Stomach smooth muscle (tissue), 2 donors: ENCODE measurements at regions not wholly inside any gene's neighbourhood (a gene's known extent, or its start where the extent isn't known, plus 50 kb on each side); places are given as distances from the start of the nearest gene placed in this dataset.

ENCODE experiments used
- H3K27ac ChIP-seq: one replicate; pipeline ENCODE4 v1.7.0; 2013; ENCODE audit warnings: mild to moderate bottlenecking, low read length, inconsistent platforms
- H3K27me3 ChIP-seq, 2 donors: one replicate each; pipeline ENCODE4 v1.7.0; 2013; ENCODE audit warnings: low read length in 2 of 2; ENCODE audit not compliant: insufficient read depth in 2 of 2, control insufficient read depth in 1 of 2
- H3K36me3 ChIP-seq, 2 donors: one replicate each; pipeline ENCODE4 v1.7.0; 2013; ENCODE audit warnings: low read length in 2 of 2; ENCODE audit not compliant: control insufficient read depth in 2 of 2, insufficient read depth in 2 of 2
- H3K4me1 ChIP-seq: one replicate; pipeline ENCODE4 v1.7.0; 2013; ENCODE audit warnings: low read length; ENCODE audit not compliant: control insufficient read depth, insufficient read depth
- H3K4me3 ChIP-seq, 2 donors: one replicate each; pipeline ENCODE4 v1.7.0; 2013; ENCODE audit warnings: low read length in 2 of 2
- H3K9ac ChIP-seq, 2 donors: one replicate each; pipeline ENCODE4 v1.7.0; 2013; ENCODE audit warnings: low read length in 2 of 2, mild to moderate bottlenecking in 1 of 2
- H3K9me3 ChIP-seq, 2 donors: one replicate each; pipeline ENCODE4 v1.7.0; 2013; ENCODE audit warnings: low read length in 2 of 2; ENCODE audit not compliant: control insufficient read depth in 2 of 2
- donor health status: healthy.
- donor health status: Pancreatic carcinoma.

DNA sequence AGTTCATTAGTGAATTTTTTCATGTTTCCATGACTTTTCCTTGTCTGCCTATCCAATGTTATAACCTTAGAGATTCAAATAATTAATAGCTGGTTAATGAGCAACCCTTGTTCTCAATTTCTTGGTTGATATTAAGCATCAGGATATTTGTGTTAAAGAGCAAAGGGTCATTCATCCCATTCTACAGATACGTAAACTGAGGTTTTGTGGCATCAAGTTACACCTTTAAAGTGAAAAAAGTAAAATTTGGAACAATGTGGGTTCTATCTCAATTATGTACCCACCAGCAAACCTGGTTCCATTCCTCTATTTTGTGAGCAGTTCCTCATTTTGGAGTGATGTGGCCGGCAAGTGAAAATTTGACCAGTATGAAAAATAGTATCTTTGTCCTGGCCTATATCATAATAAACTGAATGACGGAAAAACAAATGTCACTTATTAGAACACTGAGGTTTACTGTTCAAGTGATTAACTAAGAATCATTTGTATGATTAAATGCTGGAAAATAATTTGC is 220.5 kb upstream of the ATP5MC3 start:
- H3K27ac ChIP-seq = no peak overlapping the region
- H3K4me3 ChIP-seq = no peak overlapping the region
- H3K9ac ChIP-seq = no peak overlapping the region
- H3K36me3 ChIP-seq = no peaks in the 10 kb centered on the region
- H3K4me1 ChIP-seq = no peaks in the 10 kb centered on the region
- no peaks in the 10 kb centered on the region for H3K9me3 ChIP-seq
- no peaks in the 10 kb centered on the region for H3K27me3 ChIP-seq

DNA sequence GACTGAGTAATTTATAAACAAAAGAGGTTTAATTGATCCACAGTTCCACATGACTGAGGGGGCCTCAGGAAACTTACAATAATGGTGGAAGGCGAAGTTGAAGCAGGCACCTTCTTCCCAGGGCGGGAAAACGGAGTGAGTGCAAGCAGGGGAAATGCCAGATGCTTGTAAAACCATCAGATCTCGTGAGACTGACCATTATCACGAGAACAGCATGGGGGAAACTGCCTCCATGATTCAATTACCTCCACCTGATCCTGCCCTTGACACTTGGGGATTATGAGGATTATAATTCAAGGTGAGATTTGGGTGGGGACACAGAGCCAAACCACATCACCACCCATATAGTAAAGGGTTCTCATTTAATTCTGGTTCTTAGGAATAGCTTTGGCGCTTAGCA is 219.5 kb upstream of the ATP5MC3 start:
- Histone ChIP-seq H3K9me3 (no peaks in the 10 kb centered on the region), H3K9ac (no peak overlapping the region), H3K4me3 (no peak overlapping the region), H3K27ac (no peak overlapping the region), H3K27me3 (no peaks in the 10 kb centered on the region), H3K4me1 (no peaks in the 10 kb centered on the region), H3K36me3 (no peaks in the 10 kb centered on the region)

DNA sequence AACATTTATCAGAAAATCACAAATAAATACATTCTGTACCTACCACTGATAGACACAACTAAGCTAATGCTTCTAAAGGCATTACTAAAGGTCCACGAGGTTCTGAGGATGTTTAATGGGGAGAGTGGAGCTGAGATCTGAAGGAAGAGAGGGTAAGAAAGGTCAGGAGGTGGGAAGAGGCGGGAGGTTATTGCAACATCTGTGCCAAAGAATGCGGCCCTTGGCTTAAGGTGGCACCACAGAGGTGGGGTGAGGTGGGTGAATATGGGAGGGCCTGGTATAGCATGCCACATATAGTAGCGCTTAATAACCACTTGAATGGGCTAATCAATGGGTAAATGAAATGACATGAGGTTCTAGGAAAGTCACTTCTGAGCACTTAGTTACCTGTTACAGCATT is 217.8 kb upstream of the ATP5MC3 start:
- no peaks in the 10 kb centered on the region for H3K27me3 ChIP-seq
- no peaks in the 10 kb centered on the region for H3K36me3 ChIP-seq
- no peaks in the 10 kb centered on the region for H3K9me3 ChIP-seq
- H3K9ac ChIP-seq = no peak overlapping the region
- H3K4me3 ChIP-seq = no peak overlapping the region
- no peak overlapping the region for H3K27ac ChIP-seq
- no peaks in the 10 kb centered on the region for H3K4me1 ChIP-seq

DNA sequence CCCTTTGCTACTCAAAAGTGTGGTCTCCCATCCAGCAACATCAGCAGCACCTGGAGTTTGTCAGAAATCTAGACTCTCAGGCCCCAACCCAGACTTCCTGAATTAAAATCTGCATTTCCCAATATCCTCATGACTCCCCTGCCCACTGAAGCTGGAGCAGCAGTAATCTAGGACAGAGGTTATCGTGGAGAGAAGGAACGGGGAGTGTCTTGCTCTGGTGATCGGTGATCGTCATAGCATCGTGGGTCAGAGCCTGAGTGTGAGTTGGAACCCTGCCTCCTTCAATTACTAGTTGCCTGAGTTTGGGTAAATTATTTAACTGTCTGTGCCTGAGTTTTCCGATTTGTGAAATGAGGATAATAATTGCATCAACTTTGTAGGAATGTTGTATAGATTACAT is 217.3 kb upstream of the ATP5MC3 start:
- H3K27ac ChIP-seq = no peak overlapping the region
- no peaks in the 10 kb centered on the region for H3K36me3 ChIP-seq
- H3K9ac ChIP-seq = no peak overlapping the region
- no peaks in the 10 kb centered on the region for H3K4me1 ChIP-seq
- H3K9me3 ChIP-seq = no peaks in the 10 kb centered on the region
- H3K27me3 ChIP-seq = no peaks in the 10 kb centered on the region
- H3K4me3 ChIP-seq = no peak overlapping the region

DNA sequence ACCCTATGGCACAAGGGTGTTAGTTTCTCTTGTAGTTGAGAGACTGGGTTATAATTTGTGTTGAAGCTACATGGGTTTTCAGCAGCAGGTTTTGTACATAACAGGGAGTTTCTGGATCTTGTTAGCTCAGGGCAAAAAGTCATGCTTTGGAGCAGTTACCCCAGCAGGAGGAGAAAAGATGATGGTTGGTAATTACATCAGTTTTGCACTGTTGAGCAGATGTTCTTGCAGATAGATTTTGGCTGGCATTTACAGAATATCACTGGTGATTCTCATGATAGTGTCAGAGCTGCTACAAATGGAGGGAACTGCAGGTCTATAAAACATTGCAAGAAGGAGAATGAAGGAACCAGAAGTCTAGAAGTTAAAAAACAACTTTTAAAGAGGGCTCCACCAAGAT is 215.2 kb upstream of the ATP5MC3 start:
- Histone ChIP-seq H3K4me3 (no peak overlapping the region), H3K9ac (no peak overlapping the region), H3K27me3 (no peaks in the 10 kb centered on the region), H3K4me1 (no peaks in the 10 kb centered on the region), H3K9me3 (no peaks in the 10 kb centered on the region), H3K36me3 (no peaks in the 10 kb centered on the region), H3K27ac (no peak overlapping the region)

DNA sequence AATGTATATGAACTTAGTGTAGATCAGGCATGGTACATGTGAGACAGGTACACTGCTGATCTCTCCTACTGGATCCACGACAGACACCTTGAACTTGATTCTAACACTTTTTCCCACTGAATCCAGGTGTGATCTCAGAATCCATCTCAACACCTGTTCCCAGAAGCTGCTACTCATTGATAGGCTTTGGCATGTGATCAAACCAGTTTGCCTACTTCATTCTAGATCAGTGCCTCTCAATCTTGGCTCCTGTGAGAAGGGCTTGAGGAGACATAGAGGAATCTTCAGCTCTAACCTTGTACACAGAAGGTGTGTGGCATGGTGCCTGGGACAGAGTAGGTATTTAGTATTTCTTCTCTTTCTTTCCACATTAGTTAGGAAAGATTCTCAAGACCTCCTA is 212.3 kb upstream of the ATP5MC3 start:
- no peak overlapping the region for H3K27ac ChIP-seq

DNA sequence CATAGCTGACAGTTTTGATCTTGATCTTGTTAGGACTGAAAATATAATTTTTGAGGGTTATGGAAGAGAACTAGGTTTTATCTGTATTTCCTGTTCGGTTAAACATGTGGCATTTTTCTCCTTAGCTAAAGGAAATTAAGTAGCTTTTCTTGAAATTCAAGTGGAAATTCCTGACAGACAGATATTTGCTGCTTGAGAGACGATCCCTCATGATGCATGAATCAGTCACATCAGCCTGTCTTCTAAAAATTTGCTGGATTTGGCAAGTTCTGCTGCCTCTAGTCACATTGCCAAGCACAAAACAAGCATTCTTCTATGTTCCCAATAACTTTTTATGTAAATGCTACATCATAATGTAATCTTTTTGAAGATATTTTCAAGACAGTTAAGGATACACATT is 201.8 kb upstream of the ATP5MC3 start:
- H3K4me1 ChIP-seq = no peaks in the 10 kb centered on the region
- no peaks in the 10 kb centered on the region for H3K36me3 ChIP-seq
- H3K27ac ChIP-seq = no peak overlapping the region
- peaks cover 0 to 7% of the 10 kb centered on the region in 2 donors for H3K9me3 ChIP-seq
- H3K27me3 ChIP-seq = peaks cover 0 to 3% of the 10 kb centered on the region in 2 donors
- no peak overlapping the region for H3K4me3 ChIP-seq
- no peak overlapping the region for H3K9ac ChIP-seq

More for the DNA sequence above, 212.3 kb upstream of the ATP5MC3 start:
- no peaks in the 10 kb centered on the region for H3K27me3 ChIP-seq
- H3K4me1 ChIP-seq = no peaks in the 10 kb centered on the region
- H3K4me3 ChIP-seq = no peak overlapping the region
- H3K9me3 ChIP-seq = no peaks in the 10 kb centered on the region
- H3K36me3 ChIP-seq = no peaks in the 10 kb centered on the region
- no peak overlapping the region for H3K9ac ChIP-seq

DNA sequence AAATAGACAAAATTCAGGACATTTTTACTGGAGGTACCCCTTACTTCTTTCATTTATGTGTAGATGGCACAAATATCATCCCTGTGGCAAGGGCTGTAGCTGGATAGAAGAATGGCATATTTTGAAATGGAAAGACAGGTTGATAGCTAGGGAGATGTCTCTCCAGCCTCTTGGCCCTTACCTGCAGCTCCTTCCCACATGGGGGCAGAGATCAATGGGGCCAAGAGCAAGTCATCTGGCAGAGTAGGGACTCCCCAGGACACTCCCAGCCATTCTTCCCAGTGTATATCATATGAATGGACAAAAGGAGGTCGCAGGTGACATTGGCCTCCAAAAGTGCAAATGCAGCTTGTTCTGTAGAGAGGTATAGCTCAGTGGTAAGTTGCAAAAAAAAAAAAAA is 192.2 kb upstream of the ATP5MC3 start:
- H3K27me3 ChIP-seq = peaks cover 0 to 3% of the 10 kb centered on the region in 2 donors
- no peak overlapping the region for H3K9ac ChIP-seq
- H3K27ac ChIP-seq = no peak overlapping the region
- H3K9me3 ChIP-seq = no peaks in the 10 kb centered on the region
- no peaks in the 10 kb centered on the region for H3K4me1 ChIP-seq
- H3K4me3 ChIP-seq = no peak overlapping the region
- H3K36me3 ChIP-seq = no peaks in the 10 kb centered on the region

DNA sequence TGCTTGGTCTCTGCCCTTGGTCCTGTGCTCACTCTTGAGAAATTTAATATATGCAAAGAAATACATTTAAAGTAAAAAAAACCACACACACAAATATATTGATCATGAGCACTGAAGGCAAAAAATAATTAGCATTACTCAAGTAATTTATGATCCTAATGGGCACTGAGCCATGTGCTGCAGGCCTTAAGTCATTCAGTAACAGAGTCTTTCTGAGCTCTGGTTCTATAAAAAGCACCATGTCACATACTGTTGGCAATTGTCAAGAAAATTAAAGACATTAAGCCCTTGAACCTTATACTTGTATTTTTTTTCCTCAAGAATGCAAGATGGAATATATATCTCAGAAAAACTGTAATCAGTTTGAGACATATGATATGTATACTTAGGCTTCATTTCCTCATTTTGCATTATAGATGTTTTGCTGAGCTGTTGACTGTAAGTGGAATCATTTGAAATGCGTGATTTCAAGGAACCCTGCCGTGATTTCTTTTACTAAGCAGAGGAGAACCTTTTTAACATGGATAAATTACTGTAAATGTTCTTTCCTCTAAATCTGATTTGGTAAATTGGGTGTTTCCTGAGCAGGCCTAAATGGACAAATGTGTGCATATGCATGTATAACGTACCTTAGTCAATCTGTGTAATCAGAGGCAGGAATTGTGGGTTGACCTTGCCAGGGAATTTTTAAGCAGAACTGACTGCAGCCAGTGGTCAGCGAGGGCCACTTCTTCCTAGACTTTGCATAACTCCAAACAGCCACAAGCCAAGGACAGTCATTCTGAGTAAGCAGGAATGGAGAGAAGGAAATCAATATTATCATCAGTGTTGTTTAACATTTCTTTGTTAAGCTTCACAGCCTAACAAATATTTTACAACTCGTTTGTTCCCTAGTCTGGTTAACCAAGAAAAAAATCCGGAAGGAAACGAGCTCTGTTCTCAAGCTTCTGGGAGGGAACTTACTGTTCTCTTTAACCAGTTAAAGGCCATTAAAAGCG is 191.5 kb upstream of the ATP5MC3 start:
- Histone ChIP-seq H3K27ac (no peak overlapping the region), H3K36me3 (no peaks in the 10 kb centered on the region), H3K9ac (no peak overlapping the region), H3K4me1 (no peaks in the 10 kb centered on the region), H3K27me3 (peaks cover 3% of the 10 kb centered on the region in 2 donors), H3K9me3 (no peaks in the 10 kb centered on the region), H3K4me3 (no peak overlapping the region)

DNA sequence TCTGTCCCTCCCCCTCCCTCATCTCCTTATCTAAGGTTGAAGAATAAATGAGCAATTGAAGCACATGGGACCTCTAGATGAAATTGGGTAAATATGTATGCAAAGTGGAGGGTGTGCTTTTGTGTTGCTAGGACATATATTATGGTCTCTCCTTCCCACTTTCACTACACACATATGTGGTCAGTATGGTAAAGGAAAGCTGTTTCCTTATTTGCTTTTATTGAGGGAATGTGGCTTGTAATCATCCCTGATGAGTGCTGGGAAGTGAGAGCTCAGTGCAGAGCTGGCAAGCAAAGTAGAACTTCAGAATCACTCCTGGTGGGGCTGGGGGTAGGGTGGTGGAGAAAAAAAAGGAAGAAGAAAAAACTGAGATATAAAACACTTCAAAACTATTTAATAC is 189.9 kb upstream of the ATP5MC3 start:
- H3K27me3 ChIP-seq = peaks cover 3 to 7% of the 10 kb centered on the region in 2 donors
- no peaks in the 10 kb centered on the region for H3K9me3 ChIP-seq
- no peak overlapping the region for H3K9ac ChIP-seq
- no peaks in the 10 kb centered on the region for H3K4me1 ChIP-seq
- H3K4me3 ChIP-seq = no peak overlapping the region
- H3K36me3 ChIP-seq = no peaks in the 10 kb centered on the region
- H3K27ac ChIP-seq = no peak overlapping the region

DNA sequence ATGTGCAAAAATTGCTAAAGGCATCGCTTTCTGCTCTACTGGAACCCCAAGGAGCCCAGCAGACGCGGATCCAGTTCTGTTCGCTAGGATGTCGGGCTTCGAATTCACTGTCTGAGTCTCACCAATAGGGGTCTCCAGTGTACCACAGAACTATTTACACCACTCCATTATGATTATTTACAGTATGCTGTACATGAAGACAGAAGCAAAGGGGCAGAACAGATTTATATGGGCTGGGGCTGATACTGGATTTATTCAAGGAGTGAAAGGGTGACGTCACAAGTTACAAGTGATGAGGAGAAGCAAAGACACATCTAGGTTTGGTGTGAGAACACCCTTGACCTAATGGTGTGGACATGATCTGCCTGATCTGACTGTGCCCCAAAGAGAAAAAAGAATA is 185.3 kb upstream of the ATP5MC3 start:
- Histone ChIP-seq H3K4me1 (no peaks in the 10 kb centered on the region), H3K9me3 (no peaks in the 10 kb centered on the region), H3K27me3 (peaks cover 3 to 7% of the 10 kb centered on the region in 2 donors), H3K9ac (no peak overlapping the region), H3K27ac (no peak overlapping the region), H3K36me3 (no peaks in the 10 kb centered on the region), H3K4me3 (no peak overlapping the region)
